NCI-H1930 (cell line): ENCODE measurements at regions not wholly inside any gene's neighbourhood (a gene's known extent, or its start where the extent isn't known, plus 50 kb on each side); places are given as distances from the start of the nearest gene placed in this dataset.
"Not testable (repeated sequence)": the region's sequence is repeated elsewhere in the genome, so short reads cannot be mapped to it uniquely, and the experiment has no call there.

ENCODE experiments used
- DNase-seq, 2 experiments: peaks; one replicate each; lab custom pipeline; 2025; lab: John Stamatoyannopoulos, UW

DNA sequence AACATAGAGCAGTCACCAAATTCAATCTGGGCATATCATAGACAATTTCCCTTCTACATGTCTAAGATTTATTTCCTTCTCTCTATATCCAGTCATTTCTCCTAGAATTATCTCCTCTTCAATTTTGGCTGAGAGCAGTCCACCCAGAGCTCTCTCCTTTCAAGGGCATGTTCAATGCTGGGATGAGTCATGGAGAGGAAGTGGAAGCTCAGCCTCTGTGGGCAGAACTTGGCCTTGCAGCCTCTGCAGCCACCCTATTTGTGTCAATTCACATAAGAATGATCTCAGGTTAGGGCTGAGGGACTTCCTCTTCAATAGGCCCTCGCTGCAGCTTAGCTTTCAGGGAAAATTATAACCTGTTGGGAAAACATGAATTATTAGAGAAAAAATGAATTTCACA, 560.8 kb downstream of the POM121L12 start:
- DNase-seq = no peak

DNA sequence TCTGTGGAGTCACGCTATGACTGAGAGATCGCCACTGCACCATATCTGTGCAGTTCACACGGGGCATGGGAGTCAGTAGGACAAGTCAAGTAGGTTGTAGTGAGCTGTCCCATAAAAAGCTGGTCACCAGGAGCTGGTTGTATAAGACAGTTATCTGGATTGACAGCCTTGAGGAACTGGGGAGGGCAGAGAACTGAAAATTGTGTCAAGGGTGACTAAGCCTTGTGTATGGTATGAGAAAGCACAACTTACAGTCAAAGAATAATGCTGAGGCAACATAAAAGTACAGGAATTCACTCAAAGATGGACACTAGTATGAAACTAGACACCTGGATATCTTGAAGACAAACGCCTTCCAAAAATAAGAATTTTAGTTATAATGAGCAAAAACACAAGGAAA, 564.9 kb downstream of the POM121L12 start:
- no peak for DNase-seq

DNA sequence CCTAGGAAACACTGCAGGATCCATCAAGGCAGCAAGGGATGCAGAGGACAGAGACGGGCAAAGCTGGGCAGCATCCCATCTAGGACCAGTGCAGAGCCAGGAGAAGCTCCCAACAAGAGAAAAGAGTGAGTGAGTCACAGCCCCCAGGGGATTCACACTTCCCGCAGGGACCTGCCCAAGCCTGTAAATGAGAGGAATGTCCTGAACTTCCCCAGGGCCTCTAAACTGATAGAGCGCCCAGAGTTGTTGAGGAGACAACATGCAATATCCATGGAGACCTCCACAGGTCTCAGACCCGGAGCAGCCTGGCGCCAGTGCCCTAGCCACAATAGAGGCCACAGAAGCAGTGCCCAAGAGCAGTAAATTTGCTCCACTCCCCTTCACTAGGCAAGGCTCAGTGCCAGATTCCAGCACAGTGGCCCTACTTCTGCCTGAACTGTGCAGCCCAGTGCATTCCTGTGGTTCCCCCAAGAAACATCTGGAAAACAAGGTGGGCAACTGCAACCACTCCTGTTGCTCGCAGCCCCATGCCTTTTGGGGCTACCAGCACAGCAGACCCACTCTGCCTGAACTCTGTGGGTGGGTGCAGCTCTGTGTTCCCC, 567.5 kb downstream of the POM121L12 start:
- no peak for DNase-seq

DNA sequence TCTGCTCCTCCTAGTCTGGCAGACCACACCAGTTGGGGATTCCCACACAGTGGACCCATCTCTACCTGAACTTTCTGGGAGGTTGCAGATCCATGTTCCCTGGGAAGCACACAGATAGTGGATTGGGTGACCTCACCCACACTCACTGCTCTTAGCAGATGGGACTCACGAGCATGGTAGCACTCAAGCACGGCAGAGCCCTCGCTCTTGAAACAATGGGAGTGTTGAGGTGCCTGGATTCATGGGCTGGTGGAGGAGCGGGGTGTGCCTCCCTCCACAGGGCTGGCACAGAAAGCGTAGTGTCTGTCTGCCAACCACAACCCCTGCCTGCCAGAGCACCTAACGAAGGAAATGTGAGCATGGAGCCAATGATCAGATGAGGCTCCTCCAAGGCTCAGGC, 568.0 kb downstream of the POM121L12 start:
- DNase-seq = no peak

DNA sequence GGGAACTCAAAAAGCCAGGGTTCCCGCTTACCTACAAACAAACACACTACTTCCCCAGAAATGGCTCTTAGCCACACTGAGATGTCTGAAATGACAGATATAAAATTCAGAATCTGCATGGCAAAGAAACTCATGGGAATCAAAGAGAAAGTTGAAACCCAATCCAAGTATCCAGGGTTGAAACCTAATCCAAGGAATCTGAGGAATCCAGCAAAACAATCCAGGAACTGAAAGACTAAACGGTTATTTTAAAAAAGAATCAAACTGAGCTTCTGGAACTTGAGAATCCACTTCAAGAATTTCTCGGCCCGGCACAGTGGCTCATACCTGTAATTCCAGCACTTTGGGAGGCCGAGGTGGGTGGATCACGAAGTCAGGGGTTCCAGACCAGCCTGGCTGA, 568.8 kb downstream of the POM121L12 start:
- no peak for DNase-seq

DNA sequence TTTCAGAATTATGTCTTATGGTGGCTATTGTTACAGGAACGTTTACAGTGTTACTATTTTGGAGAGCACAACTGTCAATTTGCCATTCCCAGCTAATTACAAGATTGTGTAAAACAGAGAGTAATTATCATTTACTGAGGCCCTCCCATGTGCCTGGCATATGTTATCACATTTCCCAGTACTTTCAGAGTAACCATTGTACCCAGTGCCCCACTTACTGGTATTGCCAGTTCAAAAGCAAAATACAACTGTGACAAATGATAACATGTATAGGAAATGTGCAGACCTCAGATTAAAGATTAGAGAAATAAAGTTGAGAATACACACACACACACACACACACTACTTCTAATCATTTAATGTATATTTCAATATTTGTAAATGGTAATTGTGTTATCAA, 572.5 kb downstream of the POM121L12 start:
- DNase-seq = no peak

DNA sequence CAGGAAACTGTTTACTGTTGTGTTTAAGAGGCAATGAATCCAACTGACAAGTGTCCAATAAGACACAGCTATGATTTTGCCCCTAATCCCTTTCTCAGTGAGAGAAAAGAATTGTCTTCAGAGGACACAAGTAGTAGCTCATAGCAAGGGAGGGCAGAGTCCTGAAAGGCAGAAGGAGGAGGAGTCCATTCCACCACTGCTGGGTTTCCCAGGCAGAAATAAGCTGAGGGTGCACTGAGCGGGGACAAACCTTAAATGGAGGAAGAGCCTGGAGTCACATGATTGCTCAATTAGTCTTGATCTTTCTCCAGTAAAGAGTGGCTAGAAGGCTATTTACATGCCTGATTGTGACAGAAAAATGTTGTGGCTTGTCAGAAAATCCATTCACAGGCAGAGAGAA, 573.8 kb downstream of the POM121L12 start:
- DNase-seq = no peak

DNA sequence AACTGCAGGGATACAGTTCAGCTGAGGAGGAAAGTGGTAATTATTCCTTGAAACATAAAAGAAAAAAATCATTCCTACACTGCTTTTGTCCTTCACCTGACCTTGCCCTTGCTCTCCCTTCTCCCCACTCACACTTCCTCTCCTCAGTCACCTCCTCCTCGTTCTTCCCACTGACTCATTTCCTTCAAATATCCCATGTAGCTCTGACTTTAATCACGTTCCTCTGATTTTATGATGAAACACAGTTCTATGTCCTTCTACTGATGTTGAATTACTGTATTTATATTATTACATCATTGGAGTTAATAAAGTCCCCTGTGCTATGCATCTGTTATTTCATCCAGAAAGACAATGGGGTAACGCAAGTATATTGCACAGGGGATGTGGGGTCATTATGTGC, 575.6 kb downstream of the POM121L12 start:
- DNase-seq = no peak

DNA sequence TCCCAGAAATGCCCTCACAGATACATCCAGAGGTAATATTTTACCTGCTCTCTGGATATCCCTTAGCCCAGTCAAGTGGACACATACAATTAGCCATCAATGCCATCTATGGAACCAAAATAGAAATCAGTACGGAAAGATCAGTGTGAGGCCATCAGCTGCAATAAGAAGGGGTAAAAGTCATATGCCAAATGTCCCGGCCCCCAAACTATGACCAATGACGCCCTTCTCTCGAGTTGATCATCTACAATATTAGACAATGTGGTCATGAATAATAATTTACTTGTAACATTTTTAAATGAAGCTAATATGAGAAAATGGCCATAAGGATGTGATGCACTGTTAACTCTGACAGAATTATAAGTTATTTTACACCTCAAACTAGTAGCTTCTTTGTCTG, 588.9 kb downstream of the POM121L12 start:
- DNase-seq = no peak

DNA sequence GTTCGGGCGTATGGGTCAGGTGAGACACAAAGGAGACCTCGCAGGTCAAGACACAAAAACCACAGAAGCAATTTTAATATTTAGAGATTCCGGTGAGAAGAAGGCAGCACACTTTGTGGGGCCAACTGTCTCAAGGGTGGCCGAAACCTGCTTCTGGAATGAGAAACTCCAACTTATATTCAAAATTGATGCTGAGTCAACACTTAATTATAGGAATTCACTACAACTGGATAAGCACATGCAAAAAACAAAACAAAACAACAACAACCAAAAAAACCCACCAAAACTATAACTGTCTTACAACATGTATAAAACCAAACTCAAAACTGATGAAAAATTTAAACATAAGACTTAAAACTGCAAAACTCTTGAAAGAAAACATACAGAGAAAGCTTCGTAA, 593.3 kb downstream of the POM121L12 start:
- no peak for DNase-seq

DNA sequence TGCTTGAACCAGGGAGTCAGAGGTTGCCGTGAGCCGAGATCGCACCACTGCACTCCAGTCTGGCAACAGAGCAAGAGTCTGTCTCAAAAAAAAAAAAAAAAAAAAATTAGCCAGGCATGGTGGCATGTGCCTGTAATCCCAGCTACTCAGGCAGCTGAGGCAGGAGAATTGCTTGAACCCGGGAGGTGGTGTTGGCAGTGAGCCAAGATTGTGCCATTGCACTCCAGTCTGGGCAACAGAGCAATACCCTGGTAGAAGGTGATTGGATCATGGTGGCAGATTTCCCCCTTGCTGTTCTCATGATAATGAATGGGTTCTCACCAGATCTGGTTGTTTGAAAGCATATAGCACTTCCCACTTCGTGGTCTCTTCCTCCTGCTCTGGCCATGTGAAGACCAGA, 599.8 kb downstream of the POM121L12 start:
- DNase-seq = not testable (repeated sequence)

DNA sequence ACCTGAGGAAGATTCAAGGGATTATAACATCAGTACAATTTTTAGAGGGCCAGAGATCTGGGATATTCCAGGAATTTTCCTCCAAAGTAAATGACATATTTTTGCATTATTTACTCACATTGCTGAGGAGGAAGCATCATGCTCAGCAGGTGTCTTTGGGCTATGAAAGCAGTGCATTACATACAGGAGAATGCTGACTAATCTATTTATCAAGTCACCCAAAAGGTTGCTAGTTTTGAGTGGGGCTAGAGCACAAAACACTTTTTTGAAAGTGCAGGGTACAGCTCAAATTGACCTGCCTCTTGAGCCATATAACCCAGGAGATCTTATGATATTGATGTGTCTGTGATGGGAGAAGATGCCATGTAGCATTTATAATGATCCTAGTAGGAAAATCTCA, 603.1 kb downstream of the POM121L12 start:
- no peak for DNase-seq

DNA sequence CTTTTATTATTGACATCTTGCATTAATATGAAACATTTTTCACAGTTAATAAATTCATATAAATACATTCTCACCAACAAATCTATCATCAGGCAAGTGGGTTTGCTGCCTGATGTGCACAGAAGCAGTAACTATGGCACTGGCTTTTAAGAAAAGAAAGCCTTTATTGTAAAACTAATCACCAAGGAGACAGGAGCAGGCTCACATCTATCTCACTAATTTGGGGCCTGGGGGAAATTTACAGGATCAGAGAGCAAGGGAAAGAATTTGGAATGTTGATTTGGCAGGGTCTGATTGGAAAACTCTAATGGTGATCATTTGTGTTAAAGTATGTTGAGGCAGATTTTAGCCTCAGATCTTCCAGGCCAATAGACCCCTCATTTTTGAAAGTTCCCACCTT, 605.7 kb downstream of the POM121L12 start:
- DNase-seq = no peak

DNA sequence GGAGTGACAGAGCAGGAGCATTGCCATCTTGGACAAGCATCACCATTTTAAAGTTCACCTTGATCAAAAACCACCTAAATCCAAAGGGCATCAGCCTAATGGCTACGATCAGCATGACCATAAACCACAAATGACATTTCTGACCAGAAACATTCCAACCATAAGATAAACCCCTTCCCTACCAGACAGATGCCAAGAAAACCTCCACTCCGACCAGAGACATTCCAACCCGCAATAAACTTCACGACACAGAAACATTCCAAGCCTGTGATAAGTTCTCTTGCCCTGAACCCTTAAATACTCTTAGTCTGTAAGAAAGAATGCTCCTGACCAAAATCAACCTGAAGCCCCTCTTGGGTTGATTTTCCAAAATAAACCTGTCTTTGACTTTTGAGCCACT, 606.9 kb downstream of the POM121L12 start:
- DNase-seq = no peak

DNA sequence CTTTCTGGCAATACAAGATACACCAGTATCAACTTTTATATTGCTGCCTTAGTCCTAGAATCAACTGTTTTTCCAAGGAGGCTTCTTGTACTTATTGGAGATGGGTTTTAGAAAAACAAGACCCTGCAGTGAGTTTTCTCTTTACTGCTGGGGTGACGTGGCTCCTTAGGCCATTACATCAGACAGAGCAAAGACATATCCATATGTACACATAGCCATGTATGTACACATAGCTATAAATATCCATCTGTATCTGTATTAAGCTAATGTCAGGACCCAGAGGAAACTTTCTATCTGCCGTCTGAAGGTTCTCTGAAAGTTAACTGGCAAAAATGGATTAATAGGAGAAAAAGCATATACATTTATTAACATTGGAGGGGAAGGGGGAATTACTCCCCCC, 607.4 kb downstream of the POM121L12 start:
- no peak for DNase-seq

DNA sequence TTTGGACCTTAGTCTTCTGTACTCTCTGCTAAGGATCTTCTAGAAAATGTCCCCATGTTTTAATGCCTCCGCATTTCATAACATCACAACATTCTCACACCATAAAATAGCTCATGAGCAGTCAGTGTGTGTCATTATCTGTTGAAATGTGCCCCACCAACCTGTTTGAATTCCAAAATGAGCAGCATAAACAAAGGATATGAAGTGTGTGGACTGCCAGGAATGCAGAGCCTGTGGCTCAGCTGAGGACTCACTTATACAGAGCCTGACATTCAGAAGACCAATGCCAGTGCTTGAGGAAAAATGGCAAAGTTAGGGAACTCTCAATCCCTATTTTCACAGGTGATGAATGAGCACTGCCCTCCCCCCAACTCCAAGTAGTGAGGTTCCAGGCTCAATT, 621.4 kb downstream of the POM121L12 start:
- DNase-seq = no peak

DNA sequence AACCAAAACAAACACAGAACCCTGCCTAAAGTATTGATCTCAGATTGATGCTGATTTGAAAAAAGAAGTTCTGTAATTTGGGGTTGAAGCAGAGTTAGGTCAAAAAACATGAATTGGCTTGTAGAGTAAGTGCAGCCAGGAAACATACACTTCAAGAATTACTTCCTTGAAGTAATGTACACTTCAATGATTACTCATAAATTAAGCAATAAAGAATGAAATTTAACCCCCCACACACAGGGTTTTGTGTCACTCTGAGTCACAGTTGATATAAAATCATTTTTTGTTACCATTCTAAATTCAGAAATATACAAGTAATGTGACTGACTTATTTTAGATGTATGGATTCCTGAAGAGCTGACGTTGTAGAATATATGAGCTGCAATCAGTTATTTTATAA, 622.2 kb downstream of the POM121L12 start:
- DNase-seq = no peak

DNA sequence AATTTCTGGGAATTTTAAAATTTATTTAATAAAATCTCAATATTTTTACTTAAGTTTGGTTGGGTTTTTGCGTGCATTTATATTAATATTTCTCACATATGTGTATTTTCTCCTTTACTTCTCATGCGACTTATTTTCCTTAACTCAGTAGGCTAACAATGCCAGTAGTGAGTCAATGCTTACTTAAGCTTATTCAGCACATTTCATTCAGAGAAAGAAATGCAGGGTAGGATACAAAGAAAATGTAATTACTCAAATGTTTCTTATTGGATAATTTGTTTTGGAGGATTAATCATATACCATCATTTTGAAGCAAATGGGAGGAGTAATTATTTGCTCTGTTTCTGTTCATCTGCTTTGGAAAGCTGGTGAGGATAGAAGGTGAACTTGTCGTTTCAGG, 623.5 kb downstream of the POM121L12 start:
- DNase-seq = no peak

DNA sequence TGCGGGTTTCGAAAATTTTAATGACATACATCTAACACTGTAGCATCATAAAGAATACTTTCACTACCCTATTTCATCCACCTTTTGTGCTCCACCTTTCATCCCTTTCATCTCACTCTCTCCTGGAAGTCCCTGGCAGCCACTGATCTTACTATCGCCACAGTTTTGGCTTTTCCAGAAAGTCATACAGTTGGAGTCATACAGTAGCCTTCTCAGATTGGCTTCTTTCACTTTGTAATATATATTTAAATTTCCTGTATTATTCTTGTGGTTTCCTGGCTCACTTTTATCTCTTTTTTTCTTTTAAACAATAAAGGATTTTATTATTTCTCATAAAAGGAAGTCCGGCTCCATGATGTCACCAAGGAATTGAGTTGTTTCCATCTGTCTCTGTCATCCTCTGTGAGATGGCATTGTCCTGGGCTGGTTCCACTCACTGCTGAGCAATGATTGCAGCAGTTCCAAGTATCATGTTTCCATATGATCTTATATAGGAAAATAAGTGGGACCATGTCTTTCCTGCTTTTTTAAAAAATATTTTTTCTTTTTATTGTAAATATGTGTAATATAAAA, 626.3 kb downstream of the POM121L12 start:
- DNase-seq = no peak

DNA sequence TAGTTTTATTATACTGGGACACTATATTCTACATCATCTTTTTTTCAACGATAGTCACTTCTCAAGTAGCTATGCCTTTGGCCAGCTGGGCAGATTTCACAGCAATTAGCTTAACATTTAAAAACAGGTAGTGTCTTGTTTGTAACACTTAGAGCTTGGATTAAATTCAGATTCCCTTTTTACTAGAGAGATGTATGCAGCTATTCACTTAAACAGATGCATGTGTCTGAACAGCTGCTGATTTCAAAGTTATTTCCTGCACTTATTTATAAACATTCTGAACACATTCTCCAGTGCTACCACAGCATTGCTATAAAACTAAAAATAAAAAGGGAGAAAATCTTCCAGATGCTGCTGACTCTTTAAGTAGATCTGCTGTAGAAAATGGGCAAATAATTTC, 637.2 kb downstream of the POM121L12 start:
- no peak for DNase-seq

DNA sequence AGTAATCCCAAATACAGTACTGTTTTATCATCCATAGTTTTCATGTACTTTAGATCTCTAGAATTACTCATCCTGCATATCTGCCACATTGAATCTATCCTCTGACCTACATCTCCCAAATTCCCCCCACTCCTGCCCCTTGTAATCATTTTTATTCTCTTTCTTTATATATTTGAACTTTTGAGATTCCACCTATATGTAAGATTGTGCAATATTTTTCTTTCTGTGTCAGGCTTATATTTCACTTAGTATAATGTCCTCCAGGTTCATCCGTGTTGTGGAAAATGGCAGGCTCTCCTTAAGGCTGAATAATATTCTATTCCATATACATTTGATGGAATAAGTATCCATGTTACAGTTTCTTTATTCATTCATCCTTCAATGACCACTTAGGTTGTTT, 640.4 kb downstream of the POM121L12 start:
- DNase-seq = no peak

DNA sequence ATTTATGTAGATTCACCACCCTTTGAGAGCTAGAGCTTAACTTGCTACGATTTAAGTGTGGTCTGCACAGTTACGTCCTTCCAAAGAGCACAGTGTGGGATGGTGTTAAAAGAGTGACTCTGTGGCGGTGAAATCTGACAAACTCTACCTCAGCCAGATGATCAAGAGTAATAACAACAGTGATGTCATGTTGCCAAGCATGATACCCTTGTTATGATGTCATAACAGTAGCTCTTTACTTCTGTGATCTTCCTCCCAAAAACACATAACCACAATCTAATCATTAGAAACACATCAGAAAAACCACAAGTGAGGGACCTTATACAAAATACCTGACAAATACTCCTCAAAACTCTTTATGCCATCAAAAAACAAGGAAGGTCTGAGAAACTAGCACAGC, 649.3 kb downstream of the POM121L12 start:
- no peak for DNase-seq

DNA sequence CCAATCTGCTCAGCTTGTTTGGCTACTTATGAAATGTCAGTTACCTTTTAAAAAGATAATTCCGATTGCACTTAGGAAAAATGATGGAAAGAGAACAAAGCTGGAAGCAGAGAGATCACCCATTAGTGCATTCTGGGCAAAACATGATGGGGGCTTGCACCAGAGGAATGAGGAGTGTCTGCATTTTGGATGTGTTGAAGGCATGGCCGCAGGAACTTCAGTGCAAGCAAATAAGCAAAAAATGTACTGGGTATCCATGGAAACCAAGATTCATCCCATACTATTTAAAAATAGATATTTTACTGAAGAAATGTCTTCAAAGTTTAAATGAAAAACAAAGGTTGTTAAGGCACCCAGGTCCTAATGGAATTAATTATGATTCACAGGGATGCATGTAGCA, 655.0 kb downstream of the POM121L12 start:
- no peak for DNase-seq

DNA sequence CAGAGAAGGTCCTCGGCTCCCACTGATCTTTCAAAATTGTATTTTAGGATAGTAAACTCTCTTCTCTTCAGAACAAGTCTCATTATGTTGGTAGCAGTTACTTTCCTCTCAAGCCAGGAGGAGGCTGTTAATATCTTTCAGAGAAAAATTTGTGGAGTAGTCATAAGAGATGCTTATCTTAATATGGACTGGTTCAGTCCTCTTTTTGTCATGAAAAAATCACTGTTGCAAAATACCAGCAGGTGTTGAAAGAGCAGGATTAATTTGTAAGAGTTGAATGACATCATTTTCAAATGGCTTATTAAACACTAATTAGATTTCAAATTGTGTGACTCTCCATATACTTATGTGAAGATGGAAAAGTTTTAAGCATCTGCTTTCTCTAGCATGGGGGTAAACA, 662.5 kb downstream of the POM121L12 start:
- DNase-seq = no peak
